Kidney epithelial cell (primary cell): ENCODE measurements at regions not wholly inside any gene's neighbourhood (a gene's known extent, or its start where the extent isn't known, plus 50 kb on each side); places are given as distances from the start of the nearest gene placed in this dataset.

Experiments
- DNase-seq: peaks from one replicate; pipeline ENCODE4 v3.0.0-alpha.2; 2010; ENCODE audit warnings: low read depth
- H3K27me3 ChIP-seq: 2 replicates; pipeline ENCODE4 v1.6.0; 2011; ENCODE audit warnings: low read length; ENCODE audit not compliant: control insufficient read depth, insufficient read depth
- H3K36me3 ChIP-seq: 2 replicates; pipeline ENCODE4 v1.5.1; 2011; ENCODE audit warnings: low read length; ENCODE audit not compliant: control insufficient read depth, insufficient read depth
- H3K4me3 ChIP-seq: 2 replicates; pipeline ENCODE4 v1.5.1; 2011; ENCODE audit warnings: low read depth, mild to moderate bottlenecking, control low read depth, low read length
- TF ChIP-seq, protein P1 (sequence below): IDR thresholded peaks from 2 replicates; pipeline ENCODE4 v1.5.1; 2011; ENCODE audit warnings: mild to moderate bottlenecking, moderate library complexity, low read length, control low read depth, inconsistent platforms; ENCODE audit not compliant: insufficient read depth, poor library complexity, severe bottlenecking

DNA sequence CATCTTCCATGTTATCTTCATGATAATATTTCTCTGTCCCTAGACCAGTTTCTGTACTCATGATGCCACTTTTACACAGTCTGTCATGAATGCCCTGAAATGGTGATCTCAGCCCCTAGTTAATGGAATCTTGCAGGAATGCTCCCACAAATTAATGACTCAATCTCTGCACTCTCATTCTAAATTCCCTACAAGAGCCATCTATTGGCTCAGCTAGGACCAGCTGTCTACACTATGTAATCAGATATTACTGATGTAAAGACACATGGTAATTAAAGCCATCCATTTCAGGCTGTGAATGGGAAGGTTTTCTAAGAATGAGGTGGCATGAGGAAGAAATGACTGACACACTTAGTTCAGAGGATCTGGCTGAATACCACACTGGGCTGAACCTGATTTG is 199.1 kb upstream of the KCND3 start:
- Histone ChIP-seq H3K36me3 (no peaks in the 10 kb centered on the region), H3K4me3 (no peak overlapping the region), H3K27me3 (no peaks in the 10 kb centered on the region)
- no peak for DNase-seq
- TF ChIP-seq, protein P1, sequence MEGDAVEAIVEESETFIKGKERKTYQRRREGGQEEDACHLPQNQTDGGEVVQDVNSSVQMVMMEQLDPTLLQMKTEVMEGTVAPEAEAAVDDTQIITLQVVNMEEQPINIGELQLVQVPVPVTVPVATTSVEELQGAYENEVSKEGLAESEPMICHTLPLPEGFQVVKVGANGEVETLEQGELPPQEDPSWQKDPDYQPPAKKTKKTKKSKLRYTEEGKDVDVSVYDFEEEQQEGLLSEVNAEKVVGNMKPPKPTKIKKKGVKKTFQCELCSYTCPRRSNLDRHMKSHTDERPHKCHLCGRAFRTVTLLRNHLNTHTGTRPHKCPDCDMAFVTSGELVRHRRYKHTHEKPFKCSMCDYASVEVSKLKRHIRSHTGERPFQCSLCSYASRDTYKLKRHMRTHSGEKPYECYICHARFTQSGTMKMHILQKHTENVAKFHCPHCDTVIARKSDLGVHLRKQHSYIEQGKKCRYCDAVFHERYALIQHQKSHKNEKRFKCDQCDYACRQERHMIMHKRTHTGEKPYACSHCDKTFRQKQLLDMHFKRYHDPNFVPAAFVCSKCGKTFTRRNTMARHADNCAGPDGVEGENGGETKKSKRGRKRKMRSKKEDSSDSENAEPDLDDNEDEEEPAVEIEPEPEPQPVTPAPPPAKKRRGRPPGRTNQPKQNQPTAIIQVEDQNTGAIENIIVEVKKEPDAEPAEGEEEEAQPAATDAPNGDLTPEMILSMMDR = no peak

DNA sequence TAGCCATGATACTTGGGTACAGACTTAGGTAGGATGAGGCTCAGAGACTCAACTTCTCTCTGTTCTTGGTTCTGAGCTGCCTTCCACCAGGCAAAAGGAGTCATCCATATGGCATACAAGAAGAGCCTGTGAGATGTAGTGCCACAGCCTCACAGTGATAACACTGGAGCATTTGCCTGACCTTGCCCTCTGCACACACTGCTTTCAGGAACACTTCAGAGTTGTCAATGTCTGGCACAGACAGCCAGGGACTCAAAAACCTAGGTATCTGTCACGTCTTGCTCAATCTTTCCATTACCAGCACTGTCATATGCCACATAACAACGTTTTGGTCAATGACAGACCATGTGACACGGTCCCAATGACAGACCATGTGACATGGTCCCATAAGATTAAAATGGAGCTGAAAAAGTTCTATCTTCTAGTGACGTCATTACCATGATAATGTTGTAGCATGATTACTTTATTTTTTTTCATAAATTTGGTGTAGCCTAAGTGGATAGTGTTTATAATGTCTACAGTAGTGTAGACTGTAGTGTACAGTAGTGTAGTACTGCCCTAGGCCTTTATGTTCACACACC is 199.9 kb upstream of the CTTNBP2NL start:
- DNase-seq = no peak
- H3K4me3 ChIP-seq = no peak overlapping the region
- H3K27me3 ChIP-seq = no peaks in the 10 kb centered on the region
- TF ChIP-seq, protein P1 = no peak
- H3K36me3 ChIP-seq = no peaks in the 10 kb centered on the region

DNA sequence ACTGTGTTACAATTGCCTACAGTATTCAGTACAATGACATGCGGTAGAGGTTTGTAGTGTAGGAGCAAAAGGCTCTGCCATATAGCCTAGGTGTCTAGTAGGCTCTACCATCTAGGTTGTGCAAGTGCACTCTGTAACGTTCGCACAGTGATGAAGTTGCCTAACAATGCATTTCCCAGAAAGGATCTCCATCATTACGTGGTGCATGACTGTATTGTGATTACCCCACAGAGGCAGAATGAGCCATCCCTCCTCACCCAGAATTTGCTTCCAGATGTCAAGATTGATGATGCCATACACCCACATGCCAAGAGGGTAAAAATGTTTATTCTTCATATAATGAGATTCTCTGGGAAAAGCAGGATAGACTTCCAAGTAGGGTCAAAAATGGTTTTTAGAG is 199.3 kb upstream of the CTTNBP2NL start:
- Histone ChIP-seq H3K4me3 (no peak overlapping the region), H3K27me3 (no peaks in the 10 kb centered on the region), H3K36me3 (no peaks in the 10 kb centered on the region)
- DNase-seq = no peak
- TF ChIP-seq, protein P1 = no peak

DNA sequence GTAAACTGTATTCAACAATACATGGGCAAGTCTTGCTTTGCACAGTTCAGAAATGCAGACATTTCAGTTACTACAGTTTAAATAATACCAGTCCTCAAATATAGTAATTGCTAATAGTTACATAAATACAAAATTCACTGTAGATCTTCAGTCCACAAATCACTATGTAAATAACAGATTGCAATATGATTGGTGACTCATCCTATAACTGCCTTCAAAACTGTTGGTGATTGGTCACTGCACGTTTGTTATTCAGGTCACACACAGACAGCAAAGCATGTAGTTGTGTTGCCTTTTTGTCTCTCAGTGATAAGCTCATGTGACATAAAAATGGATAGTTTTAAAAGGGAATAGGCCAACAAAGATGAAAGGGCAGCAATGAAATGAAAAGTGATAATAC is 186.5 kb upstream of the CTTNBP2NL start:
- Histone ChIP-seq H3K27me3 (no peaks in the 10 kb centered on the region), H3K4me3 (no peak overlapping the region), H3K36me3 (no peaks in the 10 kb centered on the region)
- TF ChIP-seq, protein P1 = no peak
- DNase-seq = no peak

DNA sequence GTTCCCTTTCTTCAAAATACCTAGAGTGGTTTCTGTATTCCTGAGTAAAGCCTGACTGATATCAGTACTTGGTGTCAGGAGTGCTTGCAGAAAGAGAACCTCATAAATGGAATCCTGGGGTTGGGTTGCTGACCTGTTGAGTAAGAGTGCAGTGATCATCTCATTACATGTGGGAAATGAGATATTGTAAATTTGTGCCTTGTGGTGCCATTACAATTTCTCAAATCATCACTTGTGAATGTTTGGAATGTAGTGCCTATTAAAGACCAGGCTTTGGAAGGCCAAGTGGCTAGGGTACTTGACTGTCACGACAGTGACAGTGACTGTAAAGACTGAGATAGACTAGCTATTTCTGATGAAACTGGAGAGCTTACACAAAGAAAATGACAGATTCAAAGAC is 176.7 kb upstream of the CTTNBP2NL start:
- Histone ChIP-seq H3K27me3 (no peaks in the 10 kb centered on the region), H3K36me3 (no peaks in the 10 kb centered on the region), H3K4me3 (no peak overlapping the region)
- TF ChIP-seq, protein P1 = no peak
- DNase-seq = no peak

DNA sequence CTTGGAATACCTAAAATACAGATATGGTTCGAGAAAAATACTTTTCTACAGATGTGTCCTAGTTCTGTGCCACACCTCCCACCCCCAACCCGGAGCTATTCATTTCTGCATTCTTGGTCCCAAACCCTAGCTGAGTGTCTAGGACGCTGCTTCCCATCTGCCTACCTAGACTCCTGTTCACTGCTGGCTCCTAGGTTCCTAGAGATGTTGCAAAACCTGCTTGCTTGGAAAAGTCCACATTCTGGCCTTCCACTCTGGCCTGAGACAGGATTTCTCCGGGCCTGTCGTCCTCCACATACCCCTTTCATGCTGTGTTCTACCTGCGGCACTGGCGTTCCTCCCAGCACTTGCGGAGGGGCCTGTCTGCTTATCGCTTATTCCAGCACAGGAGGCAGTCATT is 165.8 kb upstream of the CTTNBP2NL start:
- H3K27me3 ChIP-seq = no peaks in the 10 kb centered on the region
- H3K4me3 ChIP-seq = no peak overlapping the region
- DNase-seq = no peak
- TF ChIP-seq, protein P1 = no peak
- H3K36me3 ChIP-seq = no peaks in the 10 kb centered on the region
